HG02981 (cell line): ENCODE measurements at regions not wholly inside any gene's neighbourhood (a gene's known extent, or its start where the extent isn't known, plus 50 kb on each side); places are given as distances from the start of the nearest gene placed in this dataset.
"Not testable (repeated sequence)": the region's sequence is repeated elsewhere in the genome, so short reads cannot be mapped to it uniquely, and the experiment has no call there.

ENCODE experiments used
- ATAC-seq: cut with Tn5 transposase; IDR thresholded peaks from one replicate; pipeline ENCODE4 v1.9.1; 2021; ENCODE audit warnings: mild to moderate bottlenecking, moderate library complexity; ENCODE audit not compliant: unreplicated experiment

- ATAC-seq = no peak
Measured at GRCh38 chr4:160375772-160376452, 1273.0 kb downstream of the RAPGEF2 start.

GRCh38 chr4:160386846-160387245 is 1284.0 kb downstream of the RAPGEF2 start:
- ATAC-seq = no peak

GRCh38 chr4:160399826-160400225 is 1296.9 kb downstream of the RAPGEF2 start:
- no peak for ATAC-seq

GRCh38 chr4:160403081-160403480 is 1300.2 kb downstream of the RAPGEF2 start:
- no peak for ATAC-seq

GRCh38 chr4:160406263-160406825 is 1303.5 kb downstream of the RAPGEF2 start:
- ATAC-seq = no peak

GRCh38 chr4:160414496-160414895 is 1311.6 kb downstream of the RAPGEF2 start:
- no peak for ATAC-seq

GRCh38 chr4:160423879-160424451 is 1321.1 kb downstream of the RAPGEF2 start:
- ATAC-seq = no peak

GRCh38 chr4:160426233-160426632 is 1323.4 kb downstream of the RAPGEF2 start:
- ATAC-seq = no peak

- no peak for ATAC-seq
Measured at GRCh38 chr4:160450876-160451275, 1348.0 kb downstream of the RAPGEF2 start.

GRCh38 chr4:160481696-160482690 is 1379.1 kb downstream of the RAPGEF2 start:
- ATAC-seq = not testable (repeated sequence)

- ATAC-seq = no peak
Measured at GRCh38 chr4:160485071-160485687, 1382.3 kb downstream of the RAPGEF2 start.

- ATAC-seq = no peak
Measured at GRCh38 chr4:160492181-160492580, 1389.3 kb downstream of the RAPGEF2 start.

GRCh38 chr4:160493206-160493605 is 1390.3 kb downstream of the RAPGEF2 start:
- no peak for ATAC-seq

GRCh38 chr4:160495356-160495755 is 1392.5 kb downstream of the RAPGEF2 start:
- ATAC-seq = no peak

GRCh38 chr4:160498211-160498610 is 1395.3 kb downstream of the RAPGEF2 start:
- no peak for ATAC-seq

GRCh38 chr4:160505724-160506123 is 1402.8 kb downstream of the RAPGEF2 start:
- ATAC-seq = no peak

- no peak for ATAC-seq
Measured at GRCh38 chr4:160510928-160511327, 1408.0 kb downstream of the RAPGEF2 start.

GRCh38 chr4:160514126-160514525 is 1411.2 kb downstream of the RAPGEF2 start:
- no peak for ATAC-seq

GRCh38 chr4:160523231-160523630 is 1420.4 kb downstream of the RAPGEF2 start:
- no peak for ATAC-seq

GRCh38 chr4:160537681-160538080 is 1434.8 kb downstream of the RAPGEF2 start:
- ATAC-seq = no peak

- no peak for ATAC-seq
Measured at GRCh38 chr4:160546201-160546600, 1443.3 kb downstream of the RAPGEF2 start.
